Heart left ventricle (tissue), 13 donors: ENCODE measurements at regions not wholly inside any gene's neighbourhood (a gene's known extent, or its start where the extent isn't known, plus 50 kb on each side); places are given as distances from the start of the nearest gene placed in this dataset.

Experiments
- CTCF ChIP-seq, 12 donors: fragments of 200-600 bp; sonication (generic) in 4 of 12; IDR thresholded peaks; one replicate each; pipeline versions ENCODE4 v1.5.0 to v1.8.0; 2018 to 2022; ENCODE audit warnings: antibody characterized with exemption in 12 of 12, mild to moderate bottlenecking in 5 of 12
- POLR2A ChIP-seq, 2 donors: fragments of 450-650 bp; IDR thresholded peaks; one replicate each; pipeline ENCODE4 v1.6.1; 2017; ENCODE audit warnings: antibody characterized with exemption in 2 of 2, mild to moderate bottlenecking in 2 of 2, moderate library complexity in 2 of 2
- donor health status: ischemic (EF 13 %, LVEDD 7.1; RV severe dilation, severe dysfunction).
- donor health status: DM: no; HTN: yes; CAD: no.
- donor health status: DM: no; HTN: no; CAD: no.
- donor health status: ischemic (EF 25% LVEDD 6.9; RV normal size, moderate dysfunction).
- donor health status: ischemic (EF 25% LVEDD 5.7; RV mildly dilated, moderate dysfunction).
- donor health status: ischemic (EF 35%, LVEDD 5.7; RV mildly dilated, moderate dysfunction).
- donor health status: nonischemic (EF 11% LVEDD 7.7; RV severe dilation, severe dysfunction).
- donor health status: DM: yes; HTN: yes; CAD: no.
- donor health status: PGD.
- donor health status: ischemic (EF 29% LVEDD 5.4; RV normal size, mild dysfunction).
- donor health status: nonischemic (EF 23%, LVEDD 6.1; RV moderate dilation, normal function).

- TF ChIP-seq CTCF (IDR thresholded peaks at IDR 0.05) (no peak), POLR2A (IDR thresholded peaks at IDR 0.05) (no peak)
These were observed 194.6 kb upstream of the MEIS1 start for GRCh38 chr2:66240286-66240685.
